HG02938 (cell line): ENCODE measurements at regions not wholly inside any gene's neighbourhood (a gene's known extent, or its start where the extent isn't known, plus 50 kb on each side); places are given as distances from the start of the nearest gene placed in this dataset.
A peak's percentile ranks its signal among the peaks of the same experiment; 100 is the strongest.

Experiments used
- ATAC-seq: cut with Tn5 transposase; IDR thresholded peaks from one replicate; pipeline ENCODE4 v1.9.1; 2021; ENCODE audit warnings: mild to moderate bottlenecking, moderate library complexity; ENCODE audit not compliant: unreplicated experiment

- no peak for ATAC-seq
Observed at GRCh38 chr2:194252127-194252526, 1404.9 kb upstream of the SLC39A10 start.

- no peak for ATAC-seq
Observed at GRCh38 chr2:194232600-194232999, 1424.4 kb upstream of the SLC39A10 start.

- ATAC-seq = no peak
Observed at GRCh38 chr2:194223218-194223617, 1433.8 kb upstream of the SLC39A10 start.

DNA sequence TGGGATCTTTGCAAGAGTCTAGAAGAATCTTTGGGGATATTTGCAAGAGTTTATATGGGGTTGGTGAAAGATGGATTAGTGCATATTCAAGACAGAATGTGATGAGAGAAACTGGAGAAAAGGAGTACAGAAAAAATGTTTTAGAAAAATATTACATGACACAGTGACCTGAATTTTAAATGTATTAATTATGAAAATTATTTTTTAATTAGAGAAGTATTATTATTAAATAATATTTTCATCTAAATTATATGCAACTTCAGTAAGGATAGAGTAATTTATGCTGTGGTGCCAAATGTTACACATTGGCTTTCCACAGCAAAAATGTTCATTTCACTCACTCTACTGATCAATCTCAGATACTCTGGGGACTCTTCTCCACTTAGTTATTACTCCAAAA is 1442.8 kb upstream of the SLC39A10 start:
- no peak for ATAC-seq

- no peak for ATAC-seq
Observed at GRCh38 chr2:194205568-194206227, 1451.3 kb upstream of the SLC39A10 start.

DNA sequence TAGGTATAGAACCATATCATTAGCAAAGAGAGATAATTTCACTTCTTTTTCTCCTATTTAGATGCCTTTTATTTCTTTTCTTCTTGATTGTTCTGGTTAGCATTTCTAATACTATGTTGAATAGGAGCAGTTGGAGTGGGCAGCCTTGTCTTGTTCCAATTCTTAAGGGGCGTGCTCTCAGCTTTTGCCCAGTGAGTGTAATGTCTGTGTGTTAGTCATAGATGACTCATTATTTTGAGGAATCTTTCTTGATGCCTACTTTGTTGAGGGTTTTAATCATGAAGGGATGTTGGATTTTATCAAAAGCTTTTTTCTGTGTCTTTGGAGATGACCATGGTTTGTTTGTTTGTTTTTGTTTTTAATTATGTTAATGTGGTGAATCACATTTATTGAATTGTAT is 1453.1 kb upstream of the SLC39A10 start:
- no peak for ATAC-seq

GRCh38 chr2:194182888-194183287 is 1474.1 kb upstream of the SLC39A10 start:
- ATAC-seq = no peak

DNA sequence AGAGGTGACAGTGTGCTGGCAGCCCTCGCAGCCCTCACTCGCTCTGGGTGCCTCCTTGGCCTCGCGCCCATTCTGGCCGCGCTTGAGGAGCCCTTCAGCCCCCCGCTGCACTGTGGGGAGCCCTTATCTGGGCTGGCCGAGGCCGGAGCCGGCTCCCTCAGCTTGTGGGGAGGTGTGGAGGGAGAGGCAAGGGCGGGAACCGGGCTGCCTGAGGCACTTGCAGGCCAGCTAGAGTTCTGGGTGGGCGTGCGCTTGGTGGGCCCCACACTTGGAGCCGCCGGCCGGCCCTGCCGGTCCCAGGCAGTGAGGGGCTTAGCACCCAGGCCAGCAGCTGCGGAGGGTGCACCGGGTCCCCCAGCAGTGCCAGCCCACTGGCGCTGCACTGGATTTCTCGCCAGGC is 1480.9 kb upstream of the SLC39A10 start:
- ATAC-seq = no peak

- peak; percentile 90 for ATAC-seq
Observed at GRCh38 chr2:194166818-194167217, 1490.2 kb upstream of the SLC39A10 start.

DNA sequence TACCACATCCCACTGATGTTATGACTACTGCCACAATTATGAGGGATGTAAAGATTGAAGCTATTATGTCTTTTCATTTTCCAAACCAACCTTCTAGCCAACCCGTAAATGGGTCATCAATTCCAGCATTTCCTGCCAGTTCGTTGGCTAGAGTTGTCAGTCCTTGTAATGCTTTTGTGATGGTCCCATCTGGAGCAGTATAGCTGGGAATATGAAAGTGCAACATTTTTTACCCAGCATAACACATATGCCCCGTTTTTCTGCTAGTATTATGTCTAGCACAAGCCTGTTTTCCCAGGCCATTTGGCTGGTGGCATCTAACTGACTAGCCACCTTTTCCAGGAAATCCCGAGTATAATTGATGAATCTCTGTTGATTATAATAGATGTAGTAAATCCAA is 1501.6 kb upstream of the SLC39A10 start:
- no peak for ATAC-seq

GRCh38 chr2:194151231-194151630 is 1505.8 kb upstream of the SLC39A10 start:
- ATAC-seq = no peak

DNA sequence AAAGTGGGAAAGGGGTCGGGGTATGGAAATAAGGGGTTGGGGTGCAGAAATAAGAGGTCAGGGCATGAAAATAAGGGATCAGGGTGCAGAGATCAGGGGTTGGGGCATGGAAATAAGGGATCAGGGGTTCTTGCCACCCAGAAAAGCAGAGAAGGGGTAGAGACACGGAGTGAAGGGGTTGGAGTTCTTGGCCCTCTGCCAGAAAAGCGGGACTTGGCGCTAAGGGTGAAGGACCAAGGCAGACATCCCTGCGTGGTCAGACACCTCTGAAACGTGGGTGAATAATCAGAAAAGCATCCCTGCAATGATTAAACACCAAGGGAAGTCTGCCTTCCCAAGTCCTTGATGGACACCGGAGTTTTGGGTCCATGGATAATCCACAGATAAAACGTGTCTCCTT is 1521.6 kb upstream of the SLC39A10 start:
- ATAC-seq = no peak

DNA sequence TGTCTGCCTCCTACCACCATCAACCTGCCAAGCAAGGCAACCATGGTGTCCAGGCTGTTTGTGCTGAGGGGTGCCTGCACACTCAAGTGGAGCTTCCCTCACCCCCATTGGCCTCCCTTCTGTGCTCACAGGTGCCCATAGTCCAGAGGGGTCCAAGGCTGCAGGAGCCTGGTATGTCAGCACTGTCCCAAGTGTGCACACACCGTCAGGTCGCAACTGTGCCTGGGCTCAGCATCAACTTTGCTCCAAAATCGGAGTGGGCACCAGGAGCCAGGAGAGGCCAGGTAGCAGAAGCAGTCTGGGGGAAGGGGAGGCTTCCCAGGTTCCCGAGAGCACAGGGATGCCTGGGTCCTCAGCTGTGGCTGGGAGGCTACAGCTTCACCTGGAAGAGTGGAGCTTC is 1528.2 kb upstream of the SLC39A10 start:
- no peak for ATAC-seq

DNA sequence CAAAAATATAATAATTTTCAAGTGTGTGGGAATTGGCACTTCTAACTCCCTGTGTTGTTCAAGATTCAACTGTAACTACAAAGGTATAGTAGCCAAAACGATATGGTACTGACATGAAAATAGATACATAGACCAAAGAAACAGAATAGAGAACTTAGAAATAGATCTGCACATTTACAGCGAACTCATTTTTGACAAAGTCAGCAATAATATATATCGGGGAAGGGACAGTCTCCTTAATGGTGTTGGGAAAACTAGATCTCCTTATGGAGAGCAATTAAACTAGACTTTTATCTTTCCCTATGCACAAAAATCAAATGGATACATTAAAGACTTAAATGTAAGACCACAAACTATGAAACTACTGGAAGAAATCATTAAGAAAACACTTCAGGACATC is 1530.6 kb upstream of the SLC39A10 start:
- ATAC-seq = no peak

DNA sequence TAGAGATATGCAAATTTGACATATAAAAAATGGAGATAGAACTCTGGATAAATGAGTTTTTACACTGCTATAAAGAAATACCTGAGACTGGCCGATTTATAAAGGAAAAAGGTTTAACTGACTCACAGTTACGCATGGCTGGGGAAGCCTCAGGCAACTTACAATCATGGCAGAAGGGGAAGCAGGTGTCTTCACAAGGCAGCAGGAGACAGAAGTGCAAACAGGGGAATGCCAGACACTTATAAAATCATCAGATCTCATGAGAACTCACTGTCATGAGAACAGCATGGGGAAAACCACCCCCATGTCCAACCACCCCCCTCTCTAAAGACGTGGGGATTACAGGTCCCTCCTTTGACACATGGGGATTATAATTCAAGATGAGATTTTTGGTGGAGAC is 1540.2 kb upstream of the SLC39A10 start:
- ATAC-seq = no peak

DNA sequence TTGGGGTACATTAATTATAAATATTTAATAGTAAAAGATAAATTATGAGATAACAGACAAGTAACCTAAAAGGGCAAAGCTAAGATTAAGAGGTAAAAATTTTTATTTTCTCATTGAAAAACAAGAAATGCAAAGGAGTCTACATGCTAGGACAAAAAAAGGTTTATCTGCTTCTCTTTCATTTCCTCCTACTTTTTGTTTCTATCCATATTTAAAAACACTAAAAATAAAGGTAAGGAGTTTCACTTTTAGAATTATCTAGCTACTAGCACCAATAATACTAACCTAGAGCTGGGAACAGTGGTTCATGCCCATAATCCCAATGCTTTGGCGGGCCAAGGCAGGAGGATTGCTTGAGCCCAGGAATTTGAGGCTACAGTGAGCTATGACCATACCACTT is 1551.7 kb upstream of the SLC39A10 start:
- no peak for ATAC-seq

DNA sequence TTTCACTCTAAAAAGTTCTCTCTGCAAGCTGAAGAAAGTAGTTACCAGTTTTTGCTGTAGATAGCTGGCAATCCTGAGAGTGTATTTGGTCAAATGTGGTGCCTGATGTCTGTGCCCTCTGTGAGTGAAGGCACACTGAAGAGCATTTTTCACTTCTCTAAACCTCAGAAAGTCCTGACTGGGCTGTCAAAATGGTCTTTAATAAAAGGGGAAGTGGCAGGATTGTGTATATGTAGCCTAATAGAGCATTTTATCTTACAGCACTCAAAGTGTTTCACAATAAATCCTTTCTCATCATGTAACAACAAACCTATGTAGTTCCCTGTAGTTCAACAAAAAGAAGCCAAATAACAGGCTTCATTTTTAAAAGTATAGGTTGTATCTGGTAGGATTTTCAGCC is 1552.3 kb upstream of the SLC39A10 start:
- ATAC-seq = peak; percentile 92

DNA sequence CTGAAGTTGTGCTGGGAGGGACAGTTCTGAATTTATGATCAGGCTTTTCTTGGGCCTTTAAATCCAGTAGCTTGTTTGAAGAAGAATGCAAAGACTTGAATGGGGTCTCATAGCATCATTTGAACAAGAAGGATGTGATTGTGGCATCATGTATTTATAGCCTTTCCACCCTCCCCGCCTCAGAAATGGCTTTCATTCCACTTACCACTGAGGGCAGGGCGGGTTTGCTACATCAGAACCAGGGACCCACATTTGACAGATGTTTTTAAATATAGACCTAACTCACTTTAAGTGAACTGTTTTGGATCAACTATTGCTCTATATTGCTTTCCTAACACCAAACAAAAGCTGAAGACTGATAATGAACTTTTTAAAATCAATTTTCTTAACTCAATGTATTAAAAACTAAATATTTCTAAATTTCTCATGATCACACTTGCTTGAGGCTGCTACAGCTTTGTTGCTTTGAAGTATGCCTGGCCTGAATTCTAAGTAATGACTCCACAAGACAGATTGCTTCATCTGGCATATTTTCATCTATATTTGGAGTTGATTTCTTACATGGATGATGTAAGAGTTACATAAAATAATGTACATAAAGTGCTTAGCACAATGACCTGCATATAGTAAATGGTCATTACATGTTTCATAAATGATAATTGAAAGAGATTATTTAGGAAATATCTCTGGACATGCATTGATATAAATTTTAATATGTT is 1552.9 kb upstream of the SLC39A10 start:
- no peak for ATAC-seq

GRCh38 chr2:194102546-194102945 is 1554.5 kb upstream of the SLC39A10 start:
- no peak for ATAC-seq

- ATAC-seq = no peak
Observed at GRCh38 chr2:194100201-194100600, 1556.8 kb upstream of the SLC39A10 start.

DNA sequence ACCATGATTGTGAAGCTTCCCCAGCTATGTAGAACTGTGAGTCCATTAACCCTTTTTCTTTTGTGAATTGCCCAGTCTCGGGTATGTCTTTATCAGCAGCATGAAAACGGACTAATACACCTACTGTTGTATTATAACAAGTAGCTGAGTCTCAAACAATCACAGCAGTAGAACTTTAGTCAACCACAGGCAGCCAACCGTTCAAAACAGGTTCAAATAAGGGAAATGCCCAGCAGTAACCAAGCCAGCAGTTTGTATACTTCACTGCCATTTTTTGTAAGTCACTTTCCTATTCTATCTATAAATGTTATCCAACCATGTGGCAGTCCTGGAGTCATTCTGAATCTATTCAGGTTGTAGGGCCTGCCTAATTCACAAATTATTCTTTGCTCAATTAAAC is 1560.6 kb upstream of the SLC39A10 start:
- no peak for ATAC-seq

DNA sequence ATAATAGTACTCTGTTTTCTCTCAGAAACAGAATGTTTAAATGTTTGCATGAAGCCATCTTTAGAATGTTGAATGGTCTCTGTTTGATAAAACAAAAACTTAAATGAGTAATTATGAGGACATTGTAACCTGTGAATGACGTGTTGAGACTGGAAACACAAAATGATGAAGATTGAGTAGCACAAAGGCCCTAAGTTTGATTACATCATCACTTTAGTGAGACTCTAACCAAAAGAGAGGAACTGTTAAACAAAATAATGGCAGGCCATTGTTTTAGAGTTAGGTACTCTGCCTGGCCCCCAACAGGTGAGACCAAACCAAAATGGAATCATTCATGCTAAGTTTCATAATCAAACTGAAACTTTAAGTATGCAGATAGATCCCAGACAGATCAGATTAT is 1561.7 kb upstream of the SLC39A10 start:
- no peak for ATAC-seq
